GM19324 (cell line): ENCODE measurements at regions not wholly inside any gene's neighbourhood (a gene's known extent, or its start where the extent isn't known, plus 50 kb on each side); places are given as distances from the start of the nearest gene placed in this dataset.

ENCODE experiments used
- ATAC-seq: cut with Tn5 transposase; IDR thresholded peaks from one replicate; pipeline ENCODE4 v1.9.1; 2021; ENCODE audit warnings: mild to moderate bottlenecking, moderate library complexity; ENCODE audit not compliant: unreplicated experiment, low FRiP score

DNA sequence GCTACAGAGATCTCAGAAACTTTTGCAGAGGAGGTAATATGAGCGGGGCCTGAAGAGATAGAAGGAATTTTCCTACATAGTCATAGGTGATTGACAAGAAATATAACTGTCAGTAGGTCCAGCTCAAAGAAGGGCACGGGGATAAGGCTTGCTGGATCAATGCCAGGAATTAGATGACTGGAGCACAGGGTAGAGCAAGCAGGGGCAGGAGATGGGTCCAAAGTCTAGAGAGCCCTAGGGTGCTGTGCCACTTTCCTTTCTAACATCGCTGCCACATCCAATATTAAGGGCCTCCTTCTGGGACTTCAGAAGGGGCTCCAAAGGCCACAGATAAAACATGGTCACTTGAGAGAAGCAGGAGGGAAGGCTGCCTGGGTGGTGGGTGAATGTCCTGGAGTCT lies 402.2 kb downstream of the MID1IP1 start:
- no peak for ATAC-seq

DNA sequence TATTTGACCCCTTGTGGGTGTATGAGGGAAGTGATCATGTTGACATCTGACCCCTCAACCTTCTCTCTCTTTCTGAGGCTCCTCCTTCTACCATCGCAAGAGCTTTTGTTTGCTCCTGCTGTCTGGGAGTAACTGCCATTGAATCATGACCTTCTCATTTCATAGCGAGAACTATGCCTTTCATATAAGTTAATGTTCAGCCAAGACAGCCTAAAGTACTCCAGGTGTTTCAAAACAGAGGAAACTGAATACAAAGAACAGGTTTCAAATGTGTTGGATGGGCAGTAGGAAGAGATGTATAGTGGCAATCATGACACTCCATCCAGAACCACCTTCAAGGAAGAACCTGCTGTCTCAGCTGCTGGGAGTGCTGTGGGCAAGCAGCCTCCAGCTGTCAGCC lies 403.1 kb downstream of the MID1IP1 start:
- ATAC-seq: no peak

DNA sequence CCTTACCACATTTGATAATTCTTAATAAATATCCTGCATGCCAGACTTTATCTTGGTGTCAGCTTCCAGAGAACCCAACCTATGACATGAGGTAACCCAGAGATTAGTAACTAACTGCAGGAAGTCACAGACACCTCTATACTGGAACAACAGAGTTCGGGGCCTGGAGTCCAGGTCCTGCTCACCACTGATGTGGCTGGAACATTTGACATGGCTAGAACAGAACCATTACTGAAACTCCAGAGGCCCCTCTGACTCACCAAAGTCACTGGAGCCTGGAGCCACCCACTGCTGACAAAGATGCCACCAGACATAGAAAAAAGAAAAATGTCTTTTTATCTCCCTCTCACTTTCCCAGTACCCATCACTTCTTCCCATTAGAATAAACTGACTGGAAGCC lies 403.7 kb downstream of the MID1IP1 start:
- ATAC-seq: no peak

DNA sequence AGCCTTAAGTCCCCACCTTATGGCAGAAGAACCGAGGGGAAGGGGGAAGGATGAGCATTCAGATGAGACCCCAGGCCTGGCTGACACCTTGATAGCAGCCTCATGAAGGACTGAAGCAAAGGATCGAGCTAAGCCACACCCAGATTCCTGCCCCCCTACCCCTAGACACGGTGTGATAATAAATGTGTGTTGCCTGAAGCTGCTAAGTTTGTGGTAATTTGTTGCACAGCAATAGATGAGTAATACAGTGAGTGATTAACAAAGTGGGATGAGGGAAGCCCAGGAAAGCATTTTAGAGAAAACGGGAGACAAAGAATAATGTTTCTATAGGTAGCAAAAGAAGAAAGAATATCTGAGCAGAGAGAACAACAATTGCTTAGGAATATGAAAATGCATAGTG lies 404.2 kb downstream of the MID1IP1 start:
- no peak for ATAC-seq

DNA sequence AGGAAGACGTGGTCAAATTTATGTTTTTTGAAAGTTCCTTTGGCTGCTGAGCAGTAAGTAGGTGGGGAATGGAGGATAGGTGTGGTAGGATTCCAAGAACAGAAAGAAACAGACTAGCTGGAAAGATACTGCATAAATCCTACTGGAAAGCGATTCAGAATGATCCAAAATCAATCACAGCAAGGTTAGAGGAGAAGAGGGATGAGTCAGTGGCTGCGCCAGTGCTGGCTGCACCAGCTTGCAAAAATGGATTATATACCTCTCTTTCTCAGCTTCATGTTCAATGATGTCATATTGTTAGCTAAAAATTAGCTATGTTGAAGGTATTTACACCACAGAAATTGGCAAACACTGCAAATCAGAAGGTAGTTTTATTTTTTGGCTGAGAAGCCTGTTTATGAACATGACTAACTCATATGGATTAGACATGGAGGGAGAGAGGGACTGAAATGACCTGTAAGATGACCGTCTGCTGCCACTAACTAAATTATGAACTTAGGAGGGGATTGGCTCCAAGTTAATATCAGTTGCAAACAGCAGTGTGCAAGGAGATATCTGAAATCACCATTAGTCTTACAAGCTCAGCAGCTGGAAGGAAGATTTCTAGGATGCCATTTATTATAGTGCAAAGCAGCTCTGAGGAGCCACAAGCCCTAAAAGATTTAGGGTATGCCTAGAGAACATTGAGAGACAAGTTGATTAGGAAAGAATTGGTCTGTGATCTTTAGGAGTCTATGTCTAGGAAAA lies 405.3 kb downstream of the MID1IP1 start:
- no peak for ATAC-seq

DNA sequence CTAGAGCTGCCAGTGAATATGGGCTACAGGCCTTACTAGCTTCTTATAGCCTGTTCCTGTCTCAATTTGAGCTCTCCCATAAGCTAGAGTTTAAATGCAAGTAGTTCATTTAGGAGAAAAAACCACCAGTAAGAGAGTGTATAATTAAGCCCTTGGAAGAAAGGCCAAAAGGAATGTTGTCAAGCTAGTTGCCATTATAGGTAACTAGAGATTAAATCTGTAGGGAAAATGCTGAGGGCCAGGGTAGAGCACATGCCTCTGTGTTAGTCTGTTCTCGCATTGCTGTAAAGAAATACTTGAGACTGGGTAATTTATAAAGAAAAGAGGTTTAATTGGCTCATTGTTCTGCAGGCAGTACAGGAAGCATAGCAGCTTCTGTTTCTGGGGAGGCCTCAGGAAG lies 410.2 kb downstream of the MID1IP1 start:
- no peak for ATAC-seq

DNA sequence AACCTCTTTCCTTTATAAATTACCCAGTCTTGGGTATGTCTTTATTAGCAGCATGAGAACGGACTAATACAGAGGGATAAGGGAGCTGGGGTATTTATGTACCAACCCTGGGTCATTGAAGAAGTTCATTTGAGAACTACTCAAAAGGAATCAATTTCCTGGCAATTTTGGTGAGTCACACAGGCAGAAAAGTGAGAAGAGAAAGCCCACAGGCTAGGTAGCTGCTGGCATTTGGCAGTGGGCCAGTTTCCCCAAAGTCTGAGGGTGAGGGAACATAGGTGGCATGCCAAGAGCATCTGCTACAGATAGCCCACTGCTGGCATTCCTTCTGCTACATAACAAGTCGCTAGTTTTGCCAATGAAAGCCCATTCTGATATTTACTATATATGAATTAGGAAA lies 411.2 kb downstream of the MID1IP1 start:
- no peak for ATAC-seq

DNA sequence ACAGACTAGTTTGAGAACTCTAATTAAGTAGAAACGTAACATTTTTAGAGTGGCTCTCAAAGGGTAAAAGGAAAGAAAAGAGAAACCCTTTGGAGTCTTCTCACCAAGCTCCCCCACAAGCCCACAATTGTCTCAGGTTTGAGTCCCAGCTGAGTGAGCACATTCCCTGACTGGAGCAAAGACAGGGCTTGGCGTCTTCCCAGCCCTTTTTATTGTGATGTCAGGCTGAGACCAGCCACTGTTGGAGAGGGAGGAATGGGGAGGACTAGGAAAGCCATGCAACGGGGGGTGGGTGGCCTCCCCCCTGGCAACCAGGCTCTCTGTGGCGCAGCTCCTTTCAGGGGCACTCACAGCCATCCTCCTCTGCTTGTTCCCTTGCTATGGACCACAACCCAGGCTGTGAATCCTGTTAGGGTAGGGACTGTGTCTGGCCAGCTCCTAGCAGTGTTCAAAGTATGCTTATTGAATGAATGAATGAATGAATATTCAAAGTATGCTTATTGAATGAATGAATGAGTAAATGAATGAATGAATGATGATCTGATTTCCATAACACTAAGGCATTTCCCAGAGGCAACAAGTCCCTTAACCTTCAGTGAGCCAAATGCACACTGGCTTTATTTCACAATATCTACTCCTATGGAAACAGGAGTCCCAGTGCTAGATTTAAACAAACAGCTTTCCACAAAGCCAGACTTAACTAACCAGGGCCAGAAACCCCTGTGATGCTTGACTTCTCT lies 413.3 kb downstream of the MID1IP1 start:
- no peak for ATAC-seq

DNA sequence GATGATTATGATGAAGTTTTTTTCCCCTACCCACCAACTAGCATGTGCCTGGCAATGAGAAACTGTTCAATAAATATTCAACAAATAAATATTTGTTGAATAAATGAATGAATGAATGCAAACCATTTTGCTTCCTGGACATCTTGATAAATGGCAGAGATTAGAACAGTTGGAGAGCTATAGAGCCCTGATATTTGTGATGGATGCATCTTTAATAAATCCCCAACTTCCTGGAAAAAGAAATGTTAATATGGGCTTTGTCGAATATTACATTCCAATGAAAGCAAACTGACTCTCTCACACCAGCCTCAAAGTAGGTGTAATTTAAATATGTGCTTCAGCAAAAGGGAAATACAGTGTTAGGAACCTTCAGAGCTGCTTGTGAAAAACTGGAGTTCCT lies 419.7 kb downstream of the MID1IP1 start:
- ATAC-seq: no peak

DNA sequence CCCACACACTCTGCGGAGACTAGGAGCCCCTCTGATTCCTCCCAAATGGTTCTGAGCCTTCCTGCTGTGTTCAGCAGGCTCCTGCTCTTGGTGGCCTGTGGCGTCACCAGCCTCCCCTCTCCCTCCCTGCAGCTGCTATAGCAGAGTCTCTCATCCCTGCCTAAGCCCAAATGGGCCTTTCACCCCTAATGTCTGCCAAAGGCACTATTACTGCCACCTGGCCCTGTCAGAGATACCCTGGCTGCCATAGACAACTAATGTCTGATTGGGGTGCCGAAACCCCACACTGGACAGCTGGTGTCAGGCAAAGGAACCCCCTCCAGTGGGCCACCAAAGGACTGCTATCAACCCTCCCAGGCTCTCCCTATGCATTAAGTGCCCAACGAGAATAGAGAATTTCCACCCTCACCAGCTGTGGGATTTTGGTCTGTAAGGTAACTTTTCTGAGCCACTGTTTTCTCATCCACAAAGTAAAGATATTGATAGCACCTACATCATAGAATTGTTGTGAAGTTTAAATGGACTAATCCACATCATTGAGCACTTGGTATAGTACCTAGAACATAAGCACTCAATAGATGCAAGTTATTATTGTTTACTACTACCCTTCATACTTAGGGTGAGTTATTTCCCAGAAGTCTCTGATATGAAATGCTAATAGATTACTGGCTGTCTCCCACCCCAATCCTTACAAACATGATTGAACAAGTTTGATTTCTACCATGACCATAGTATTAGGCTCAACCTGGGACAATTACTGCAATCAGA lies 421.3 kb downstream of the MID1IP1 start:
- no peak for ATAC-seq

DNA sequence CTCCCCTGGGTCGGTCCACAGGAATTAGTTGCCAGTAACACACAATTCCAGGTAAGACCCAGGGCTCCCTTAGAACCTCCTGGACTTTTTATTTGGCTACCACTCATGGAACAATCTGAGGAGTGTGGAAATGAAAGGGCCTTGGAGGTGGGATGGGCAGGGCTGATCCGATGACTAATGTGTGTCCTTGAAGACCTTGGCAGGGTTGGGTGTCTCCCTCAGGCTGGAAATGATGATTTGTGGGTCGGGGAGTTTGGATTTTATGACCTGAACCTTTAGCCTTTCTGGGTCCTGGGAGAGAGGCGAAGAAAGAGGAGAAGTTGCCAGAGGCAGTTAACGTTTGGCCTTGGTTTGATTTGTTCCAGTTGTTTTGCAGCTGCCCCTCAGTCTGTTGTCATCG lies 425.0 kb downstream of the MID1IP1 start:
- ATAC-seq: no peak

DNA sequence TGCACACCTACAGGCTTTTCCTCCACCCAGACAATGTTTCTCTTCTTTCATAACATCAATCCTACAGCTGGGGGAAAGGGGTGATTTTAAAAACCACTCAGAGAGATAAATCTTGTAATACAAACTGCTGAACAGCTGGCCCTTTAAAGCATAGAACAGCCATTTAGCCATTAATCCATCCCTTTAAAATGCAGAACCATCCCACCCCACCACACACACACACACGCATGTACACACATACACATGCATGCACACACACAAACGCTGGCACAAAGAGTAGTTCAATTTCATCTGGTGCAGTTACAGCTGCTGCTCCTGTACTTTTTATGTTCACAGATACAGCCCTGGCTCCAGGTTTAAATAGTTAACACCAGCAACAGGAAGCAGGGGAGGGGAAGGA lies 426.1 kb downstream of the MID1IP1 start:
- no peak for ATAC-seq

DNA sequence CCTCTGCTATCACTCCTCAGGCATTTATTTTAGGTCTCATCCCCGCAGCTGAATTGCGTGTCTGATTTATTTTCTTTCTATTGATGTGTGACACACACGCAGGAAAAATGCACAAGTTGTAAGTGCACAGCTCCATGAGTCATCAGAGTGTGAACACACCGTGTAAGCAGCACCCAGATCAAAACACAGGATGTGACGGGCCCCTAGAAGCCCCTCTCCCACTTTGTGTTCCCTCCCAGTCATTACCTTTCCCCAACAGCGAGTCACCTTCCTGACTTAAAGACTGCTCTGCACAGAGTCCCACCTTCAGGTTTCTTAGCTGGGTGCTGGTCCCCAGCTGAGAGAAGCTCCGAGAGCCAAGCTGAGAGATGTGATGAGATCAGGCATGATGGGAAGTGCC lies 436.7 kb downstream of the MID1IP1 start:
- ATAC-seq: no peak

DNA sequence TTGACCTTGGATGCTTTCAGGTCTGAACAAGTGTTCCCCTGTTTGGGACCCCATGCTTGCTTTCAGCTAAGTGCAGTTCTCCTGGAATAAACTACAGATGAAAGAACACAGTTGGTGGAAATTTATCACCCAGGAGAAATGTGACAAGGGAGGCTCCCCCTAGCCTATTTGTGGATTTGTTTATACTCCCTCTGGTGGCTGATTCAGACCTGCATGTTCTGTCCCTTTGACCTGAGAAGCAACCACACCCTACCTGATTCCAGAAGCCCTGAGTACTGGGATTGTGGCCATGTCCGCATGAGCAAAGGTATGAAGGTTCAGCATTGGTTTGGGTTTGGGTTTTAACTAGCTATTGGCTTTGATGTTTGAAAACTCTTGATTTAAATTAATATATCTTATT lies 440.9 kb downstream of the MID1IP1 start:
- ATAC-seq: no peak

DNA sequence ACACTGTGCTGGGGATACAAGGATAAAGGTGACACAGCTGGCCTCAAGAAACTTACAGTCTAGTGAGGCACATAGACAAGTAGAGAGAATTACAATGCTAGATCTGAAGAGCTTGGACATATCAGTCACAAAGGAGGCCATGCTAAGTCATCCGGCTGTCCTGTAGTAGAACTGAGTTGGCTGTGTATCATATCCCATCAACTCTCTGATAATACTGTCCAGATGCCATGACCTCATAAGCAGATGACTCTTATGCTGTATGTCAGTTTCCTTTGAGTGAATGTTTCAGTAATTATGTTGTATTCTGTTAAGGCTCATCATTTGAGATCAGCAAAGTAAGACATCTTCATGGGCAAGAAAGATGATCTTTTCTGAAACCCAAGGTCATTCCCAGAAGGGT lies 442.9 kb downstream of the MID1IP1 start:
- no peak for ATAC-seq

DNA sequence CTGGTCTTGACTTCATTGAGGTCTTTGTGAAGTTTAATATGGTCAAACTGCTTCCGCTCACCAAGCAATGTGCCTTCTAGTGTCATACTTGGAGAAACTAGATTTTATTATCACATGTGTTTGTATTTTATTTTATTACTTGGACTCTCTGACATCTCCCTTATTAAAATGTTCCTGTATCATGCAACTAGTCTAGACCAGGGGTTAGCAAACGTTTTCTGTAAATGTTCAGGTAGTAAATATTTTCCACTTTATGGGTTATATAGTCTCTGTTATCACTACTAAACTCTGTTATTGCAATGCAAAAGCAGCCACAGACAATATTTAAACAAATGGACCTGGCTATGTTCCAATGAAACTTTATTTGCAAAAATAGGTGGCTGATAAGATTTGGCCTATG lies 443.8 kb downstream of the MID1IP1 start:
- ATAC-seq: no peak

DNA sequence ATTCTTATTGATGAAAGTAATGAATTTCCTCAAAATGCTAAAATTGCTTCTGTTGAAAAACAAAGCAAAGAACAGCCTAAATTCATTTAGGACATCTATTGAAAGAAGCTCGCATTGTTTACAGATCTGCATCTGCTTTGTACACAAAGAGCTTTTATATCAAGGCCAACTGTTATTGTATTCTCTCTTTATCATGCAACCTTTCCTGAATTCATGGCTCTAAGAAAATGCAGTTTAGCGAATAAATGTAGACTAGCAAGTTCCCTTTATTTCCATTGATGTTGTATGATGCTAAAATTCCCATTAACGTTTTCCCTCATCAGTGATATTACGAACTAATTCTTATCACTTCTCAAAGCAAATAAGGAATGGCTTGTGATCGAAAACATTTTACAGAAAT lies 446.3 kb downstream of the MID1IP1 start:
- no peak for ATAC-seq

DNA sequence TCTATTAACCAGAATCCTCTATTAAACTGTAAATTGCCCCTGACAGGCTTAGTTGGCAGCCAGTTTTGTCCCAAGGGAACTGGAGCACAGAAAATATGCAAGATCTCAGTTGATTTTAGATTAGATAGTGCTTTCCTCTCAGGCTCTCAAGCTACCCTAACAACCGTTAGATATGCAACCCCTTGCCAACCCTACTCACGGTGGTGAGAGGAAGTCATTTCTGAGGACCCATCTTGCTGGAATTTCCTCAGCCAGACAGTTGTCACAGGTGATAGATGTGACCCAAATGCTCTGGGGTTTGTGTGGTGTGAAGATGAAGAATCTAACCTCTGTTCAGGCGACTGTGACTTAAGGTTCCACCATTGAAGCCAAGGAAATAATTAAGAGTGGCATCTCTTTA lies 447.1 kb downstream of the MID1IP1 start:
- no peak for ATAC-seq

DNA sequence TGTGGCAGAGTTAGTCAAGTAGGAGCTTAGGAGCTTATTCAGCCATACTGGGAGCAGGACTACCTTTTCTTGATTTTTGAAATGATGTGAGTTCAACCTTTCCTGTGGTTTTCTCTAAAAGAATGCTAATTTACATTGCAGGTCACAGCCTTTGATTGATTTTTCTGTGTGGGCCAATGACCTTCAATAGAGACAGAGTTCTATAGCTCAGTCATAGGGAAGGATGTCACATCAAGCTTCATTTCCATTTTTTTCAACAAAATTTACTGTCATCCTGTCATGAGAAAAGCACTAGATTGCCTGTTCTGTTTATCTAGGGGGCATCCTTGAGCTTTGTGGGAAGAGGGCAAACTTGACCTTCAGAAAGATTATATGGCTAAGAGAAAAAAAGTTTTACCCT lies 448.7 kb downstream of the MID1IP1 start:
- ATAC-seq: no peak

DNA sequence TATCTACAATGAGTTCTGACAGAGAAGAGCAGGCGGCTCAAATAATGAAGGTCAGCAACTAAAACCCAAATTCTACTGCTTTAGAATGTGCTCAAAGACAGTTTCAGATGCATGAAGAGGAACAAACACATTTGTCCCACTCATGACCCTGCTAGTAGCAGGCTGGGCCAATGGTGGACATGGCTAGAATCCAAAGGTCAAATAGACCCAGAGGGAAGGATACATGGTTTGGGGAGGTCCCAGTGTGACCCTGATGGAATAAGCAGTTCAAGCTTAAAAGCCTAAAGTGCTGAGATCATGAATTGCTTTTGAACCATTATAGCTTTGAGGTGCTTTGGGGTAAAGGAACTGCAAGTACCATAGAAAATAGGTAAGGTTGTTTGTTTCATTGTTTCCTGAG lies 450.7 kb downstream of the MID1IP1 start:
- ATAC-seq: no peak

DNA sequence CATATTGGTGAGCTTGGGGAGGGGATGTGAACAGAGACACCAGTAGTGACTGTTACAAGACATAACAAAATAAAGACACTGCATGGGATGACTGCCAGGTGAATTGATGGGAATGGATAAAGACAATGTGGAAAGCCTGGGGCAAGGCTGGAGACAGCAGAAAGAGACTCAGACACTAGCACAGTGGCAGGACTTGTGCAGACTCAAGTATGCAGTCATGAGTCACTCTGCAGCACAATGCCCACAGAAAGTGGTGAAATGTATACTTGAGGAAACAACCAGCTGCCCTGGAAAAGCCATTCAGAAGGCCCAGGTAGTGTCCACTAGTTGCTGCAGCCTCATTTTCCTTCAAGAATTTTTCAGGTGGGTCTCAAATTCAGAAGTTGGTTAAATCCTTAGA lies 452.3 kb downstream of the MID1IP1 start:
- ATAC-seq: no peak

DNA sequence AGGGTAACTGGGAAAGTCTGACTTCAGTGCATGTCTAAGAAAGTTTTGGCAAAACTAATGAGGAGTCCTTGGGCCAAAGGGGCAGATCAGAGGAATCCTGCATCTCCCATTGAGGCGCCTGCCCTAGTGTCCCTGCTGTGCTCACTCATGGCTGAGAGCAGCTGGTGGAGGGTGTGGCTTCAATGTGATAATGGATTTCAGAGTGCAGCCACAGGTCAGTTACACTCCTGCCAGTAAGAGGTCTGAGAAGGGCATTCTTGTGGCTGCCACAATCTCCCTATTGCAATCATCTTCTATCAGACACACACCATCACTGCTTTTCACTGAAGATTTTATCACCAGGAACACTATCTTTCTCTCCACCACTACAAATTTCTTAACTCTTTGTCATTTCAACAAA lies 457.1 kb downstream of the MID1IP1 start:
- ATAC-seq: no peak
